ENCODE measurements at regions not wholly inside any gene's neighbourhood (a gene's known extent, or its start where the extent isn't known, plus 50 kb on each side); places are given as distances from the start of the nearest gene placed in this dataset.

DNA sequence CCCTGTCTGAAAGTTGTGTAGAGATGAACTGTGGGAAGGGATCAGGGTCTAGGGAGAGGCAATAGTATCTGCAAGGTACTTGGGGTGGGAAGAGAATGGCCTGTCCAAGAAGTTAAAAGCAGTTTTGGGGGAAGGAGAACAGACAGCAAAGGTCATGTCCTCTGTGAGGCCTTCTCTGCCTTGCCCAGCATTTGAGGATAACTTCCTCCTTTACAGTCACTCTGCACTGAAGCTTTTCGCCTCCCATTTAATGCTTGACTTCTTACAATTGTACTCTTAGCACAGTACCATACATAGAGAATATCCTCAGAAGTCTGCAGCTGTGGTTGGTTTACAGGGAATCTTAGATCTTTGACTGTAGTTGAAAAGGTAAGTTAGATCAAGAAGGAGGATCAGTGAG, 121.8 kb upstream of the AP1S2 start:
- TF ChIP-seq, protein P1, sequence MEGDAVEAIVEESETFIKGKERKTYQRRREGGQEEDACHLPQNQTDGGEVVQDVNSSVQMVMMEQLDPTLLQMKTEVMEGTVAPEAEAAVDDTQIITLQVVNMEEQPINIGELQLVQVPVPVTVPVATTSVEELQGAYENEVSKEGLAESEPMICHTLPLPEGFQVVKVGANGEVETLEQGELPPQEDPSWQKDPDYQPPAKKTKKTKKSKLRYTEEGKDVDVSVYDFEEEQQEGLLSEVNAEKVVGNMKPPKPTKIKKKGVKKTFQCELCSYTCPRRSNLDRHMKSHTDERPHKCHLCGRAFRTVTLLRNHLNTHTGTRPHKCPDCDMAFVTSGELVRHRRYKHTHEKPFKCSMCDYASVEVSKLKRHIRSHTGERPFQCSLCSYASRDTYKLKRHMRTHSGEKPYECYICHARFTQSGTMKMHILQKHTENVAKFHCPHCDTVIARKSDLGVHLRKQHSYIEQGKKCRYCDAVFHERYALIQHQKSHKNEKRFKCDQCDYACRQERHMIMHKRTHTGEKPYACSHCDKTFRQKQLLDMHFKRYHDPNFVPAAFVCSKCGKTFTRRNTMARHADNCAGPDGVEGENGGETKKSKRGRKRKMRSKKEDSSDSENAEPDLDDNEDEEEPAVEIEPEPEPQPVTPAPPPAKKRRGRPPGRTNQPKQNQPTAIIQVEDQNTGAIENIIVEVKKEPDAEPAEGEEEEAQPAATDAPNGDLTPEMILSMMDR (IDR thresholded peaks at IDR 0.05; ENCODE audit: insufficient read depth, low read depth, low read length) = no peak
- no peak for TF ChIP-seq EZH2 (IDR thresholded peaks at IDR 0.05; ENCODE audit: insufficient read depth, low read length)

All from astrocyte (in vitro differentiated cells and primary cell).